ENCODE measurements at regions not wholly inside any gene's neighbourhood (a gene's known extent, or its start where the extent isn't known, plus 50 kb on each side); places are given as distances from the start of the nearest gene placed in this dataset.

- WGBS (ENCODE audit: insufficient coverage, low coverage, missing lambda C conversion rate), result 4% methylated on average over 2 of the region's 2 CpGs
- in situ Hi-C loops (cut with MboI), result no loop called here
- no TSS peak for BruUV-seq (replicated peaks)
Measured at GRCh38 chr5:69013481-69013880, 80.3 kb upstream of the SLC30A5 start.

More at GRCh38 chr5:69013481-69013880, 80.3 kb upstream of the SLC30A5 start:
- Histone ChIP-seq H3K27ac (ENCODE audit: extremely low read depth, low read depth, low read length) (no peak overlapping the region), H3K9ac (ENCODE audit: insufficient read depth in 1 of 2, low read depth in 2 of 2, low read length in 2 of 2) (no peak overlapping the region), H3K4me2 (ENCODE audit: insufficient read depth, low read length) (no peak overlapping the region), H3K79me2 (ENCODE audit: control insufficient read depth, insufficient read depth, low read length) (no peaks in the 10 kb centered on the region), H3K27me3 (ENCODE audit: control insufficient read depth in 2 of 2, insufficient read depth in 2 of 2, low read length in 2 of 2) (peaks cover 13 to 22% of the 10 kb centered on the region in 2 experiments; a peak in 4 of 5 replicates), H3K36me3 (ENCODE audit: control insufficient read depth, insufficient read depth, low read length) (no peaks in the 10 kb centered on the region), H3K4me1 (replicated peaks in 1 of 2; ENCODE audit: control insufficient read depth in 2 of 2, insufficient read depth in 2 of 2, low read length in 2 of 2) (no peaks in the 10 kb centered on the region), H2AFZ (ENCODE audit: low read depth, low read length) (no peak overlapping the region), H4K20me1 (replicated peaks; ENCODE audit: control insufficient read depth, insufficient read depth, low read length) (no peaks in the 10 kb centered on the region), H3K4me3 (no peak overlapping the region), H3K9me3 (replicated peaks; ENCODE audit: control insufficient read depth, insufficient read depth, low read depth, low read length) (no peaks in the 10 kb centered on the region), H3K9me1 (ENCODE audit: control insufficient read depth, insufficient read depth, low read length) (no peaks in the 10 kb centered on the region)
- CTCF ChIA-PET (ENCODE audit: low intra/inter-chr PET ratio), result no interaction called here
- intact Hi-C loops (cut with micrococcal nuclease), result no loop called here
- no peak for DNase-seq (ENCODE audit: extremely low read depth in 1 of 4, low spot score in 3 of 4)
- FAIRE-seq, result no peak
- ATAC-seq, result no peak
- TF ChIP-seq HMGXB4 (CRISPR knock-in tag; IDR thresholded peaks at IDR 0.05) (no peak), LCOR (CRISPR knock-in tag; IDR thresholded peaks at IDR 0.05) (no peak), BRCA1 (IDR thresholded peaks at IDR 0.05) (no peak), BRCA1 (CRISPR knock-in tag; IDR thresholded peaks at IDR 0.05) (no peak), THAP7 (CRISPR knock-in tag; IDR thresholded peaks at IDR 0.05) (no peak), KHSRP (IDR thresholded peaks at IDR 0.05) (no peak), TCF15 (CRISPR knock-in tag; IDR thresholded peaks at IDR 0.05) (no peak), SIN3B (IDR thresholded peaks at IDR 0.05; ENCODE audit: low read depth) (no peak), ELF2 (CRISPR knock-in tag; IDR thresholded peaks at IDR 0.05) (no peak), PBX2 (CRISPR knock-in tag; IDR thresholded peaks at IDR 0.05; ENCODE audit: low read depth) (no peak), PBX2 (tag; conservative IDR thresholded peaks at IDR 0.05; ENCODE audit: low read depth) (no peak), HDGF (IDR thresholded peaks at IDR 0.05) (no peak), SREBF2 (CRISPR knock-in tag; IDR thresholded peaks at IDR 0.05) (no peak), TAF7 (tag; IDR thresholded peaks at IDR 0.05) (no peak), RBM39 (optimal IDR thresholded peaks at IDR 0.05; ENCODE audit: low read depth, low read length) (no peak), CBFB (CRISPR knock-in tag; IDR thresholded peaks at IDR 0.05) (no peak), ADNP (tag; IDR thresholded peaks at IDR 0.05) (no peak), HNRNPH1 (optimal IDR thresholded peaks at IDR 0.05; ENCODE audit: low read depth, low read length) (no peak), RUNX1 (IDR thresholded peaks at IDR 0.05; ENCODE audit: low read depth) (no peak), ZSCAN29 (IDR thresholded peaks at IDR 0.05) (no peak)
- POLR2A ChIA-PET, result interaction anchor here (1.6 kb wide), 1 partner anchor 12 kb away, joined by 3 read pairs; no protein-coding TSS in a partner anchor

Data from K562 (cell line).